GM12873 (cell line): ENCODE measurements at regions not wholly inside any gene's neighbourhood (a gene's known extent, or its start where the extent isn't known, plus 50 kb on each side); places are given as distances from the start of the nearest gene placed in this dataset.

Experiments
- TF ChIP-seq, protein P1 (sequence below): IDR thresholded peaks from 2 replicates; pipeline ENCODE4 v1.5.1; 2012; ENCODE audit warnings: low read depth, mild to moderate bottlenecking, moderate library complexity, low read length, control low read depth; ENCODE audit not compliant: insufficient read depth; ENCODE audit errors: missing control alignments

DNA sequence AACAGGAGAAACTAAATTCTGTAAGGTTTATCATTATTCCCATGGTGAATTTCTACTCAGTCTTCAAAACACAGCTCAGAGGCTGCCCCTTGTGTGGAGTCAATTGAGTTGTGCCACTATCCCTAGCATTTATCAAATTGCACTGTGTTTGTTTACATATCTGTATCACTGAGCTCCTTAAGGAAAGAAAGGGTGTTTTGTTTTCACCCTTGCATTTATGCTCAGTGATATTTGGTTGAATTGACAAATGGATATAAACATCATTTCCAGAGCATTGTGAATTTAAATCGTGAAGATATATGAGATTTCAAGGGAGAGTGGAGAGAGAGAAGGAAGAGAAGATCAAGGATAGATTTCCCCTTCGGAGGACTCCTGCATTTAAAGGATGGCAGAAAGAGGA is 55.1 kb upstream of the TNFRSF19 start:
- TF ChIP-seq, protein P1, sequence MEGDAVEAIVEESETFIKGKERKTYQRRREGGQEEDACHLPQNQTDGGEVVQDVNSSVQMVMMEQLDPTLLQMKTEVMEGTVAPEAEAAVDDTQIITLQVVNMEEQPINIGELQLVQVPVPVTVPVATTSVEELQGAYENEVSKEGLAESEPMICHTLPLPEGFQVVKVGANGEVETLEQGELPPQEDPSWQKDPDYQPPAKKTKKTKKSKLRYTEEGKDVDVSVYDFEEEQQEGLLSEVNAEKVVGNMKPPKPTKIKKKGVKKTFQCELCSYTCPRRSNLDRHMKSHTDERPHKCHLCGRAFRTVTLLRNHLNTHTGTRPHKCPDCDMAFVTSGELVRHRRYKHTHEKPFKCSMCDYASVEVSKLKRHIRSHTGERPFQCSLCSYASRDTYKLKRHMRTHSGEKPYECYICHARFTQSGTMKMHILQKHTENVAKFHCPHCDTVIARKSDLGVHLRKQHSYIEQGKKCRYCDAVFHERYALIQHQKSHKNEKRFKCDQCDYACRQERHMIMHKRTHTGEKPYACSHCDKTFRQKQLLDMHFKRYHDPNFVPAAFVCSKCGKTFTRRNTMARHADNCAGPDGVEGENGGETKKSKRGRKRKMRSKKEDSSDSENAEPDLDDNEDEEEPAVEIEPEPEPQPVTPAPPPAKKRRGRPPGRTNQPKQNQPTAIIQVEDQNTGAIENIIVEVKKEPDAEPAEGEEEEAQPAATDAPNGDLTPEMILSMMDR, result no peak

DNA sequence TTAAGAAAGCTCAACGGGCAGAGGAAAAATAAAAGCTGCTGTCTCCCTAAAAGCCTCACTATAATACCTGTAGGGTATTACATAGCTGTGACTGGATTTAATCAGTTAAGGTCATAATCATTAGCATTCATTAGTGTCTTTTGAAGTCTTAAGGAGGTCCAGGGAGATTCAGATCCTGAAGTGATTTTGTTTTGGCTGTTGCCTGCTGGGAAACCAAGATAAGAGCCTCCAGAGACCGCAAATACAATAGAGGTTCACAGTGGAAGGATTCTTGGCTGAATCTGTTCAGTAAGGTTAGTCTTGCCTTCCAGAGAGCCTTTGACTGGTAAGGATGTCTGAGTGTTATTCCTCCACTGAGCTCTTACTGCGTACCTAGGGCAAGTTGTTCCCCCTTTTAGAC is 54.0 kb upstream of the TNFRSF19 start:
- TF ChIP-seq, protein P1, result no peak

DNA sequence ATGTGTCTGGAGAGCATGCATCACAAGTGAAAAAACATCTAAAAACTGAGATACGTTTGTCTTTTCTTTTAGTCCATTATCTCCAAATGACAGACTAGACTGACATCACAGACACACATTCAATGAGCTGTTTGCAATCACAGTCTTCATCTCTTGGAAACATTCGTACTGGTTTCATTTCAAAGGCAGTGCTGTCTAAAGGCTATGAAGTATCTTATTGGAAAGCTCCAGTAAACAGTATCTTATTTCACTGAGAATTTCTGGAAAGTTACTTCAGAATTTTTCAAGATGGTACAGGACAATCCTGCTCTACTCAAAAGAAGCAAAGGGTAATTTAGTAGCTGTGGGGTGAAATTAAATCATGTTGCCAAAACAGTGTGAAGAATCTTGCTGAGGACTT is 53.5 kb upstream of the TNFRSF19 start:
- TF ChIP-seq, protein P1, result no peak

DNA sequence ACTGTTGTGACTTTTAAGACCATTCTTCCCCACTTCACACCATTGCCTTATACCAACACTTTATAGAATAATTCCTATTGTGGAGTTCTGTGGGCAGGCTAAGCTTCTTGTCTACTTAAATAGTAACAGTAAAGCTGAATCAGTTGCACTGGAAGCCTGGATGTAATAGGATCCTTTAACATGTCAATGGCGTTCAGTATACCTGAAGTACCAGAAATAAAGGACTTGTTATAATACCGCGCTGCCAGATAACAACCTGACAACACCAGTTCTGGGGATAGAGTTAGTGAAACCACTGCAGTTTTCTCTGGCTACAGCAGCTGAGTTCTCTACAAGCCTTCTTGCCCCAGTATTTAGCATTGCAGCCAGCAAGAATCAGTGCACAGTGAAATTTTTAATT is 52.0 kb upstream of the TNFRSF19 start:
- TF ChIP-seq, protein P1, result no peak
